Prostate gland (tissue), 2 donors: ENCODE measurements at regions not wholly inside any gene's neighbourhood (a gene's known extent, or its start where the extent isn't known, plus 50 kb on each side); places are given as distances from the start of the nearest gene placed in this dataset.
"Not testable (repeated sequence)": the region's sequence is repeated elsewhere in the genome, so short reads cannot be mapped to it uniquely, and the experiment has no call there.

Source experiments
- POLR2A ChIP-seq: fragments of 450-650 bp; IDR thresholded peaks from one replicate; pipeline ENCODE4 v1.6.1; 2016; ENCODE audit warnings: antibody characterized with exemption, mild to moderate bottlenecking
- POLR2AphosphoS5 ChIP-seq: sonication (generic); formaldehyde crosslinking; IDR thresholded peaks from one replicate; pipeline ENCODE4 v1.6.1; 2017; ENCODE audit warnings: antibody characterized with exemption
- TF ChIP-seq, protein P1 (sequence below), 4 experiments: fragments of 200-600 bp in 2 of 4; fragments of 450-650 bp in 2 of 4; sonication (generic) in 2 of 4; IDR thresholded peaks; 1 replicate in 3 of 4; 2 replicates in 1 of 4; pipeline ENCODE4 v1.5.1; 2016 to 2019; ENCODE audit warnings: antibody characterized with exemption in 4 of 4, mild to moderate bottlenecking in 2 of 4, moderate library complexity in 2 of 4

DNA sequence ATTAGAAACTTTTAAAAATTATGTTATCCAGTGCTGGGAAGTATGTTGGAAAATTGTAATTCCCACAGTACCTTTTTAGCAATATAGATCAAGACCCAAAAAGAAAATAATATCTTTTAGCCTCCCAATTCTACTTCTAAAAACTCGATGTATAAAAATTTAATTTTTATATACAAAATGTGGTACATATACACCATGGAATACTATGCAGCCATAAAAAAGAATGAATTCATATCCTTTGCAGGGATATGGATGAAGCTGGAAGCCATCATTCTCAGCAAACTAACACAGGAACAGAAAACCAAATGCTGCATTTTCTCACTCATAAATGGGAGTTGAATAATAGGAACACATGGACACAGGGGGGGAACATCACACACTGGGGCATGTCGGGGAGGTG is 254.5 kb downstream of the MEX3B start:
- not testable (repeated sequence) for TF ChIP-seq POLR2A, POLR2AphosphoS5
- TF ChIP-seq, protein P1, sequence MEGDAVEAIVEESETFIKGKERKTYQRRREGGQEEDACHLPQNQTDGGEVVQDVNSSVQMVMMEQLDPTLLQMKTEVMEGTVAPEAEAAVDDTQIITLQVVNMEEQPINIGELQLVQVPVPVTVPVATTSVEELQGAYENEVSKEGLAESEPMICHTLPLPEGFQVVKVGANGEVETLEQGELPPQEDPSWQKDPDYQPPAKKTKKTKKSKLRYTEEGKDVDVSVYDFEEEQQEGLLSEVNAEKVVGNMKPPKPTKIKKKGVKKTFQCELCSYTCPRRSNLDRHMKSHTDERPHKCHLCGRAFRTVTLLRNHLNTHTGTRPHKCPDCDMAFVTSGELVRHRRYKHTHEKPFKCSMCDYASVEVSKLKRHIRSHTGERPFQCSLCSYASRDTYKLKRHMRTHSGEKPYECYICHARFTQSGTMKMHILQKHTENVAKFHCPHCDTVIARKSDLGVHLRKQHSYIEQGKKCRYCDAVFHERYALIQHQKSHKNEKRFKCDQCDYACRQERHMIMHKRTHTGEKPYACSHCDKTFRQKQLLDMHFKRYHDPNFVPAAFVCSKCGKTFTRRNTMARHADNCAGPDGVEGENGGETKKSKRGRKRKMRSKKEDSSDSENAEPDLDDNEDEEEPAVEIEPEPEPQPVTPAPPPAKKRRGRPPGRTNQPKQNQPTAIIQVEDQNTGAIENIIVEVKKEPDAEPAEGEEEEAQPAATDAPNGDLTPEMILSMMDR (IDR thresholded peaks at IDR 0.05), result not testable (repeated sequence)
